GM18508 (cell line): ENCODE measurements at regions not wholly inside any gene's neighbourhood (a gene's known extent, or its start where the extent isn't known, plus 50 kb on each side); places are given as distances from the start of the nearest gene placed in this dataset.

Experiments
- ATAC-seq: cut with Tn5 transposase; IDR thresholded peaks from one replicate; pipeline ENCODE4 v1.9.1; 2021; ENCODE audit warnings: moderate number of reproducible peaks; ENCODE audit not compliant: insufficient read depth, unreplicated experiment

DNA sequence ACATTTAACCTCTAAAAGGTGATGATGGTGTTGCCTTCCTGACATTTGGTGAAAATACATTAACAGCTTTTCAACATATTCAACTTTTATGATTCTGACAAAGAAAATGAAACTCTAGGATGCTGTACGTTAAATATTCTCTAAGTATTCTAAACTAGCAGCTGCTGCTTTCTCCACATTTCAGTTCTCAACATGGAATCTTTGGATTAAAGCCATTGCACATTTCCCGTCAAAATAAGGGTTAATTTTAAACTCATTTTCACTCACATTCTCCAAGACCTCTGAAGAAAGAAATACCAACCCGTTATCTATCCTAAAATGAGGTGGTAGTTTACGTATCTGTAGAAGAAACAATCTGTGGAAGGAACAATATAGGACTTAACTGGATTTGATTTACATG is 655.7 kb upstream of the ARPP21 start:
- ATAC-seq, result no peak

DNA sequence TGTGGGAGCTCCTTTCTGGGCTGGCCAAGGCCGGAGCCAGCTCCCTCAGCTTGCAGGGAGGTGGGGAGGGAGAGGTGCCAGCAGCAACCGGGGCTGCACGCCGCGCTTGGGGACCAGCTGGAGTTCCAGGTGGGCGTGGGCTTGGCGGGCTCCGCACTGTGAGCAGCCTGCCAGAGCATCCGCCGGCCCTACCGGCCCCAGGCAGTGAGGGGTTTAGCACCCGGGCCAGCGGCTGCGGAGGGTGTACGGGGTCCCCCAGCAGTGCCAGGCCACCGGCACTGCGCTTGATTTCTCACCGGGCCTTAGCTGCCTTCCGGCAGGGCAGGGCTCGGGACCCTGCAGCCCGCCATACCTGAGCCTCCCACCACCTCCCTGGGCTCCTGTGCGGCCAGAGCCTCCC is 651.0 kb upstream of the ARPP21 start:
- ATAC-seq, result no peak

DNA sequence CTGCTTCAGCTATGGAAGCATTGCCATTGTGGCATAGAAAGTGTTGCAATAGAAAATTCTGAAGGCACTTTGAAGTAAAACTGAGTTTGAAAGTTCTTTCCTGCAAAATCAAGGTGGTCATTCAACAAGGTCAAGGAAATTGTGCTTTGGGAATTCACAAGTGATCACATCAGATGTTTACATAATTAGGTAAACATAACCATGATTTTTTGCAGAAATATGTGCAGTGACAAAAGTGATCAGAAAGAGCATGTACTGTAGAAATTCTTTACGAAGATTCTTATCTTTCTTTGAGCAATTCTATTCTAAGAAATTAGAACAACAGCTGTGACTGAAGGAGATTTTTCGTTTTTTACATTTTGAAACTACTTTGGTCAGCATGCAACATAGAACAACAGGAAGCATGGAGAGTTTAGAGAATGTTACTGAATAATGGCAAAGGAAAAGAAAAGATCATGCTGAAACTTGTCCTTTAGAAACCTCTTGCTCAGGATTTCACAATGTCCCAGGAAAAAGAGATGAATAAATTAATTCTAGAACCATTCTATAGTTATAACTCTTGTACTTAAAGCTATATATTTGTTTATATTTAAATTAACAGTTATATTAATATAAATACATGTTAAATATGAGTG is 643.4 kb upstream of the ARPP21 start:
- no peak for ATAC-seq

DNA sequence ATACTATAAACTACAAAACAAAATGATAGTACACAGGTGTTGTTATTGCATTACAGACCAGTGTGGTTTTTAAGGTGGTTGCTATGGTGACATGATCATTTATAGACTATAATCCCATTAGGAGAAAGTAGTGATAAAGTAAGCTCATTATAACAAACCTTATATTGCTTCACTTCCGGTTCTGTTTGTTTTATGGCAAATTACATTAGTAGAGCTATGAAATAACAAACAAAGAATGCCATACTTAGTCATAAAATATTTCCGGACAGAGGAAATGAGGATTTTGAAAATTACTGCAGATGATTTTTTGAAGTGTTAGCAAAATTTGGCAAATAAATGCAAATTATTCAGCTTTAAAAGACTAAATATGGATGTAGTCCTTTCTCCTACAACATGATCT is 640.4 kb upstream of the ARPP21 start:
- no peak for ATAC-seq

DNA sequence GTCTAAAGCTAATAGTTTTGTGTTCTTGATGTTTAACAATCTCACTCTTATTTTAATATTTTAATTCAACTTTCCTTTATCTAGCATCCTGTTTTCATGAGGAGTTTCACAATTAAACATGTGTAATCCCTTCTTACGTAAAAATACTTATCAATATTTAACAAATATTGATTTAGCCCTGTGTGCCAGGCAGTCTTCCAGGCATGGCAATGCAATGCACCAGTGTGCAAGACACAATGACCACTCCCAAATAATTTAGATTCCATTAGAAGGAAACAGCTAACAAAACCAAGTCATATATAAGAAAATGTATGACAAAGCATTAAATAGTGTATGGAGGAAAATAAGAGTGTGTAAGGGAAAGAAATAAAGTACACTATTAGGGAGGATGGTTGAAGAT is 627.1 kb upstream of the ARPP21 start:
- no peak for ATAC-seq

DNA sequence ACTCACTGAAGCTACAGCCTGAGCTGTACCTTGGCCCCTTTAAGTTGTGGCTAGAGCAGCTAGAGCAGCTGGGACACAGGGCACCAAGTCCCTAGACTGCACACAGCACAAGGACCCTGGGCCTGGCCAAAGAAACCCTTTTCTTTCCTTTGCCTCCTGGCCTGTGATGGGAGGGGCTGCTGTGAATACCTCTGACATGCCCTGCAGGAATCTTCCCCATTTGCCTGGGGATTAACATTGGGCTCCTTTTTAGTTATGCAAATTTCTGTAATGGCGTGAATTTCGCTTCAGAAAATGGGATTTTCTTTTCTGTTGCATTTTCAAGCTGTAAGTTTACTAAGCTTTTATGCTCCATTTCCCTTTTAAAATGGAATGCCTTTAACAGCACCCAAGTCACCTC is 611.2 kb upstream of the ARPP21 start:
- no peak for ATAC-seq

DNA sequence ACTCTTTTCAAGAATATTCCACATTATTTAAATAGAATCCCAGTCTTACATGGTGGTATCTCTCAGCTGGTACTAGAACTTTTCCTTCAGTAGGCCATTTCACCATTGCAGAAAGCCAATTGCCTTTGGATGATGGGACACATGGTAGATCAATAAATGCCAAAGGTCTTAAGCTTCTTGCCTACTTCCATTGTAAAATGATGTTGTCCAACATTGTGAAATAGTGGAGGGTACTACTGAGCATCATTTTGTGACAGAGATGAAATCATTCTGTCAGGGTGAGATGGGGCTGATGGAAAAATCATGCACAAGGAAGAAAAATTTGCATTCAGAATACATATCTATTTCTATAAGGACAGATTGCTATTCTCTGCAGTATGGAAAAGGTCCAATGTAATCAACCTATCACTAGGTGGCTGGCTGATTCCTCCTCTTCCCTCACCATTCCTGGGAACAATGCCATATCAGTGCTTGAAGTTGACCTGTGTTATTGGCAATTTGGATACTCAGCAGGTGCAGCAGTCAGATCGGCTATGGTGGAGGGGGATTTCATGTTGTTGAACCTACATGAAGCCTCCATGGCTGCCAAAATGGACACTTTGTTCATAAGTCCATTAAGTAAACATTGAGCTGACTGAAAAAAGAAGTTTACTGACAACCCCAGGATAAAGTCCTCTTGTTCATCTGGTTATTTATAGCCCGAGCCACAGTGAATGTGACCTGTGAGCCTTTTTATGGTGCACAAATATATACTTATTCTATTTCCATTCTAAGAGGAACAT is 596.9 kb upstream of the ARPP21 start:
- ATAC-seq, result no peak

DNA sequence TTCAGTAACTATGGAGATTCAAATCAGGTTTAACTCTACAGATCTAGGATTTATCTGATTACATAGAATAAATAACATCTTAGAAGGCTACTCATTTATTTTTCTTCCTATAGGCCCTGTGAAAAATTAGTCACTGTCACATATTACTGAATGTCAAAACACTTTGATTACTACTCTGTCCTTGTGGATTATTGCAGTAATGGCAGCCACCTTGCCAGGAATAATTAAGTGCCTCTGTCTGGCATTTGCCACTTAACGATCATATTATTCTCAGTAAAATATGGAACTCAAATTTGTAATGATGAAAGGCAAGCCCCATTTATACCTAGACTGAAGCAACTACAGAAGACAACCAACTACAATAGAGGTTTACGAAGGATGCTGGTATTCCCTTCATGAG is 596.3 kb upstream of the ARPP21 start:
- ATAC-seq, result no peak

DNA sequence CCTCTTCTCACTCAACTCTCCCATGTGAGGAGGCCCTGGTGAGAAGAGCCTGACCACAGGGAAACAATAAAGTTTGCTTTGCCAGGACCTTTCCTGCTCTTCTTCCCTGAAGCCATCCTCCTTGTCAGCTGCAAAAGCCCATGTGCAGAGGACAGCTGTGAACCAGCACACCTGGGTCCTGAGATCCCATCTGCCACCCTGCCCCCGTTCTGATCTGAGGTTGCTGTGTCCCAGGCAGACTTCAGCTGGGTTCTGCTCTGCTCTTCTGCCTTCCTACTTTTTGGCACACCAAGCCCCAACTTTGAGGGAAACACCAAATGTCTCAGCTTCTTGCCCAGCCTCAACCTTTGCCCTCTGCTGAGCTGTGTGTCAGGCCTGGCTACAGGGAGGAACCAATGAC is 595.1 kb upstream of the ARPP21 start:
- ATAC-seq, result no peak

DNA sequence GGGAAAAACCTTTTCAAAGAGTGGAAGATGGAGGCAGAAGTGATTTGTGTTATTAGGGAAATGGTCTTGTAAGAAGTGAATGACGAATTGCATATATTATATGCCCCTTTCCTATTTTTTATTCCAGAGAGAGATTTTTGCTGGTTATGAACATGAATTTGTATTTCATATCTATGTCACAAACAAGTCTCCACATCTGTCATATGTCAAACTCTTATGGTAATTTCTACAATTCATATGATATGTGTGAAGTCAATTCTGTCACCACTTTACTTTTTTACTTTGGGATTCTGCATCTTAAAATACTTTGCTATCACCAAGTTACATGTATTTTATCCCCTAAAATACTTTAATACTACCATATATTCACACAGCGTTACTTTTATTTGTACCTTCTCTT is 594.2 kb upstream of the ARPP21 start:
- no peak for ATAC-seq

DNA sequence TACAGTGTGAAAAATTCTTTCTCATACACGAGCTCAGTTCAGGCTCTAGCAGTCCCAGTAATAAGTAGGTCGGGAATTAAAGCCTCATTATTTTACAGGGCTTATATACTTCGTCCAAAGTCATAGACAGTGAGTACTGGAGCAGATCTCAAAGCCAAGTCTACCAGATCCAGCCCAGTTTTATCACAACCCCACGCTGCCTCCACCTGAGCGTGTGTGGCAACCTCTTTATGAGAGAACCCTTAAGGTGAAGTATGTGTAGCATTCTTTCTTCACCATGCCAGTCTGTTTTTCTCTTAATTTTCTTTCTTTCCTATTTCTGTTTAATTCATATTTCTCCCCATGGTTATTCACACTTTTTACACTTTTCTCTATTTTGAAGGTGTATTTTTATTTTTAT is 574.6 kb upstream of the ARPP21 start:
- ATAC-seq, result no peak

DNA sequence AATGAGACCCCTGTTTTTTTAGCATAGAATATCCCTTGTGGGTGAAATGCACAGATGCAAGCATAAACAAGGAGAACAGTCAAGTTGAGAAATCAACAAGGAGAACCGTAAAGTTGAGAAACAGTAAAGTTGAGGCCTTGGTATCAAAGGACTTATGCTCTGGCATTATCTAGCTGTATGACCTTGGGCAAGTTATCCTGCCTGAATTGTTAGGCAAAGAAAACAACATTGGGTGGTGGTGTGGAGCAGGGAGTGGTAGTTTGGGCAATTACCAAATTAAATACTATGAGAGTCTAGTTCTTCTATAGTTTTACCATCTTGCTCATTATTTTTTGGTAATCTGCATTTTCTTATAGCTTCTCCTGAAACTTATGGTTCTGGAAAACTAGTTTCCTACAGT is 573.4 kb upstream of the ARPP21 start:
- no peak for ATAC-seq

DNA sequence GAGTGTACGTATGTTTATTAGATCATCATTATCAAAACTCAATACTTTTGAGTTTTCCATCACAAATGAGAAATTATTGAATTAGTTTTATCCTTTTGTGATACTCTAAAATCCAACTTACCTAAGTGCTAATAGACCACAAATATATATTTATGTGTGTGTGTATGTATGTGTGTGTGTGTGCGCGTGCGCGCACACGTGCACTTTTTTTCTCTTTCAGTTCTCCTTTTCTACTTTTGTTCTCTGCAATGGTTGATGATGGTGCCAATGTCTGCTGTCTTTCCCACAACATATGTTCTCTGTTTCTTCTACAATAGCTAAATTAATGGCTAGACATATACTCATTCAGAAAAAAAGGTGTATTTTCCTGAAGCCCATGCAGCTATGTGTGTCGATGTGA is 571.6 kb upstream of the ARPP21 start:
- ATAC-seq, result no peak

DNA sequence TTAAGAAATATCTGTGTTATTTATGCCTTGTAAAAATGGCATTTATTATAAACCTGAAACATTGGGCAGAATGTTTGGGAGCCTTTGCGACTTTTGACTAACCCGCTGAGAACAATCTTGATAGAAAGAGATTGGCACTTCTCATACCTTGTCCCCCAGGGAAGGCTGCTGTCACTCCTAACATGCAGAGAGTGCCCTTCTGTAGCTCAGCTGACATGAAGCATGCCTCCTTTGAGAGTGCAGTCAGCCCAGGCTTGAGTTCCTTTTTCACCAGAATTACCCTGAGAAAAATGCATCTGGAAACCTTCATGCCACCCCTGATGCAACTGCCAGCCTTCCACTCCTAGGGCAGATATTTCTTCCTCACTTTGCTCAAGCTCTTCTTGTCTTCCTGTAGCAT is 569.2 kb upstream of the ARPP21 start:
- no peak for ATAC-seq

DNA sequence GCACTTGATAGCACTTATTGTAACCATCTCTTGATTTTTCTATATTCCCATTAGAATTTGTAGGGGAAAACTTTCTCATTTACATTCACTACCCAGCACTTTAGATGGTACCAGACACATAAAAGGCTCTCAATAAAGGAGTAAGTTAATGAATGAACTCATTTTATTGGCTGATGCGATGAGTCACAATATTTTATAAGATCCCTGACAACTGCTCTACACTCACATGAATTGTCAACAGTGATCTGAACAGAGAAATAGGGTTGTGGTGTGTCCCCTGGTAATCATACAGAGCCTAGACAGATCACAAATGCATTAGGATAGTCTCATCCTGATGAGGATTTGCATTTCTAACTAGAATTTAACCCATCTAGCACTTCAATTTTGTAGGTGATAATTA is 567.6 kb upstream of the ARPP21 start:
- no peak for ATAC-seq

DNA sequence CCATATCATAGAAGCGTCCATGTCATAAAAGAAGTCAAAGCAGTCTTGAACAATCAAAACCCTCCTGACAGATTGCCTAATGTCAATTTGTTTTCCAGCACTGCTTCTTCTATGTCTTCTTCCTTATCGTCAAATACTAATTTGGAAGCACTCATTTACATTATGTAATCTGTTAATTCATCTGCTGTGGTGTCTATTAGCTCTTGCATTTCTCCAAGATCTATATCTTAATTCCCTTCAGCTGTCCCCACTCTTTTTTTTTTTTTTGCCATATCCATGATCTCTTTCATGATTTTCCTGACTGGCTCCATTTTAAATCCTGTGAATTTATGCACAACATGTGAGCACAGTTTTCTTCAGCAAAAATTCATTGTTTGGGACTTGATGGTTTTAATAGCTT is 560.5 kb upstream of the ARPP21 start:
- ATAC-seq, result no peak

DNA sequence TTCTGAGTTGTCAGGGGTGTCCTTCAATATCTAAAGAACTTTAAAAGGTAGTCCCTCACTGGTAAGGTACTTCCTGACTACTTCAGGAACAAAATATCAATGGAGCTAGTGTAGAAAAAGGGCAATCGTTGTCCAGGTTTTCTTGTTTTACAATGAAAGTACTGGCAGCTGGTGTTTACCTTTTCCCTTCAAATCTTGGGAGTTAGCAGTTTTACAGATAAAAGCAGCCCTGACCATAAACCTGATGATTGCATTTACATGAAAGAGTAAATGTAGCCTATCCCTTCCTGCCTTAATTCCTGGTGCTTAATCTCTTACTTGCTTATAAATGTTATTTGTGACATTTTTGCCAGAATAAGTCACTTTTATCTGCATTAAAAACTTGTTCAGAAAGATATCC is 559.9 kb upstream of the ARPP21 start:
- no peak for ATAC-seq

DNA sequence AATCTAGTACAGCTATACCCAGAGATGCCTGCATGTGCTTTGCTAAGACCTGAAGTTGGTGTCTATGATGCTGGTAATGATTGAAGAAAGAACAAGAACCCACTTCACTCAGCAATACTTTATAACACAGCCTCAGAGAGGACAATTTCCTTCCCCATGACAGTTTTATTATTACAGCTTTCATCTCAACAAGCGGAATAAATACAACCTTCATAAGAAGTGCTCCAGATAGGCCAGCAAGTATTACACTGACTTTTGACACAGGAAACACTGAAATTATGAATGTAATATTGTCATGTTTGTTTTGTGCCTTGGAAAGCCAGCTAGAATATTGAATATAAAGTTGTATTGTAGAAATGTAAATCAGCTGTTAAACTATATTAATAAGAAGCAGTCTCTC is 557.4 kb upstream of the ARPP21 start:
- ATAC-seq, result no peak

DNA sequence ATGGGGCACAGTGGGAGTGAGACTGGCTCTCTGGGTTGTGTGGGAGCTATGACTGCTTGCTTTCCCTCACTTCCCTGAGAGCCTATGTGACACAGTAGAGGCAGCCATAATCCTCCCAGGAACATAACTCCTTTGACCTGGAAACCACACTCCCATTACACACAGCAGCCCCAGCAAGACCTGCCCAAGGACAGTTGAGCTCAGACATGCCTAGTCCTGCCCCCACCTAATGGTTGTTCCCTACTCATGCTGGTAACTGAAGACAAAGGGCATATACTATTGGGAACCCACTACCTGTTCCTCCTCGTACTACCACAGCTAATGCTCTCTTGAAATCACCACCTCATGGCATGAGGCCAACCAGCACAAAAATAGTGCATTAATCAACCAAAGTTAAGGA is 550.4 kb upstream of the ARPP21 start:
- no peak for ATAC-seq

DNA sequence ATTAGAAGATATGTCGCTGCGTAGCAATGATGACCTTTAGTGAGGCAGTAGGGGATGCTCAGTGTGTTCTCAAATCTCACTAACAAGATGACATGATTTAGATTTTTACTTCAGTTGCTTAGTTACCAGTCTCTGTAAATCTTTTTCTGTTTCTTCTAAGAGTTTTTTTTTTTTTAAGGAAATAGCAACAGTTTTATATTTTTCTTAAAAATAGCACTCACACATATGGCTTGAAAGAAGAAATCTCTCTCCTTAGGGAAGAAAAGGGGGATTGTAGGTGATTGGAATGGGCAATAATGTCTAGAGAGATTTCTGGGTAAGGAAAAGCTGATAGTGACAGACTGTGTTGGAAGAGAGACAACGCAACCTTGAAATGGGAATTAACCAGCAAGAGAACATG is 524.6 kb upstream of the ARPP21 start:
- ATAC-seq, result no peak

DNA sequence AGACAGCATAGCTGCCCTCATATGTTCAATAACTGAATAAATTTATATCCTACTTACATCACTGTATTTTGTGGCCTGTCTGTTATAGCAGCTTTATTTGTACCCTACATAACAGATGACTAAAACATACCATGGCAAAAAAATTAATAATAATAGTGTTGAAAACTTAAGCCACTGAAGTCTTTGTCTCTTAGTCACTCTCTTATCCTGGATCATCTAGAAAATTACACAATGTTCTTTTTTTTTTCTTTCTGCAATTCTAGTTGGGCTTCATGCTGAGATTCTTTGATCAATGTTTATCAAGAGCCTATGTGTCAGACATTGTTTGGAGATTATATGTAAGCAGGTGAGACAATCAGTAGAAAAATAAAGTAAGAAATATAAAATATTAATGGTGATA is 519.3 kb upstream of the ARPP21 start:
- no peak for ATAC-seq

DNA sequence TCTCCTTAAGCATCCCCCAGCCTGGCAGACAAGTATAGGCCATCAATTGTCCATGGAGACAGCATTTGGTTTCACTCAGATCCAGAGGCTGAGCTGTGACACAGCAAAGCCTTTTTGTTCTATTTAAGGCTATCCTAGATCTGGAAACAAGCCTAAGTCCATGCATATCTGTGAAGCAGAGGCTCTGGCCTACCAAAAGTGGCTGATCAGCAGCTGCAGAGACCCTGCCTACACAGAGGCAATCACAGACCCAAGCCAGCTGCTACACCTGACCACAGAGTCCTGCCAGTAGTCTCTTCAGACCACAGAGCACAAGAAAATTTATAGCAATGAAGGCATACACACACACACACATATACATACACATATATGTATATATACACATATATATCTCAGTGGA is 501.7 kb upstream of the ARPP21 start:
- no peak for ATAC-seq
